Upper lobe of left lung (tissue), 4 donors: ENCODE measurements at regions not wholly inside any gene's neighbourhood (a gene's known extent, or its start where the extent isn't known, plus 50 kb on each side); places are given as distances from the start of the nearest gene placed in this dataset.

ENCODE experiments used
- POLR2A ChIP-seq, 4 donors: fragments of 450-650 bp; IDR thresholded peaks; one replicate each; pipeline ENCODE4 v1.5.1; 2016 to 2017; ENCODE audit warnings: antibody characterized with exemption in 4 of 4, mild to moderate bottlenecking in 2 of 4
- TF ChIP-seq, protein P1 (sequence below), 6 experiments: fragments of 450-650 bp in 4 of 6; fragments of 200-600 bp in 2 of 6; sonication (generic) in 2 of 6; IDR thresholded peaks; one replicate each; pipeline ENCODE4 v1.5.1; 2016 to 2019; ENCODE audit warnings: antibody characterized with exemption in 6 of 6

DNA sequence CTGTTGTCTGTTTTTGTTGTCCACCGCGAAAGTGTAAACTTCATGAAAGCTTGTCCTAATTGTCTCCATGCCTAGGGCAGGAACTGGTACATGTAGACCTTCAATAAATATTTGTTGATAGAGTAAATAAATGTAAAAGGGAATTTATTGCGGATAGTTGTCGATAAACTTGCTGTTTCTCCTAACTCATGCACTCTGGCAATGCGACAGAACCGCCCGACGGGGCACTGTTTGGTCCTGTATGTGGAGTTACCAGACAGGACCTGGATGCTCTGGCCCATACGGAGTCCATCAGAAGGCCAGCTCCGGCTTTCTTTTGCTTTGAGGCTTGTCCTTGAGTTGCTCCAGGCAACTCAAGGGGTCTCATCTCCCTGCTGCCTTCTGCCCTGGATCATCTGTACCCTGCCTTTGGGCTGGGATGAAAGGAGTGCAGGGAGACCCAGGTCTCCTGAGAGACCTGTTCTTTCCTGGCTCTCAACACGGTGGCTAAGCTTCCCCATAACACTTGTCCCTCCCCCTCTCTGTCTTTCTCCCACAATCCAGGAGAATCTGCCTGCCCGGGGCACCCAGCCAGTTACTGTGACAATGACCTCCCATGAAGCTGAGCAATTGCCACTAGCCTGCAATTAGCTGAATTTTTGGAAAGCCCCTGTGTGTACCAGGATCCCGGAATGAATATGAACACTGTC is 149.5 kb upstream of the PTCH1 start:
- TF ChIP-seq POLR2A (IDR thresholded peaks at IDR 0.05) = no peak
- TF ChIP-seq, protein P1, sequence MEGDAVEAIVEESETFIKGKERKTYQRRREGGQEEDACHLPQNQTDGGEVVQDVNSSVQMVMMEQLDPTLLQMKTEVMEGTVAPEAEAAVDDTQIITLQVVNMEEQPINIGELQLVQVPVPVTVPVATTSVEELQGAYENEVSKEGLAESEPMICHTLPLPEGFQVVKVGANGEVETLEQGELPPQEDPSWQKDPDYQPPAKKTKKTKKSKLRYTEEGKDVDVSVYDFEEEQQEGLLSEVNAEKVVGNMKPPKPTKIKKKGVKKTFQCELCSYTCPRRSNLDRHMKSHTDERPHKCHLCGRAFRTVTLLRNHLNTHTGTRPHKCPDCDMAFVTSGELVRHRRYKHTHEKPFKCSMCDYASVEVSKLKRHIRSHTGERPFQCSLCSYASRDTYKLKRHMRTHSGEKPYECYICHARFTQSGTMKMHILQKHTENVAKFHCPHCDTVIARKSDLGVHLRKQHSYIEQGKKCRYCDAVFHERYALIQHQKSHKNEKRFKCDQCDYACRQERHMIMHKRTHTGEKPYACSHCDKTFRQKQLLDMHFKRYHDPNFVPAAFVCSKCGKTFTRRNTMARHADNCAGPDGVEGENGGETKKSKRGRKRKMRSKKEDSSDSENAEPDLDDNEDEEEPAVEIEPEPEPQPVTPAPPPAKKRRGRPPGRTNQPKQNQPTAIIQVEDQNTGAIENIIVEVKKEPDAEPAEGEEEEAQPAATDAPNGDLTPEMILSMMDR (IDR thresholded peaks at IDR 0.05) = no peak
